WTC11 (cell line): ENCODE measurements at regions not wholly inside any gene's neighbourhood (a gene's known extent, or its start where the extent isn't known, plus 50 kb on each side); places are given as distances from the start of the nearest gene placed in this dataset.
A peak's percentile ranks its signal among the peaks of the same experiment; 100 is the strongest.
"Not testable (repeated sequence)": the region's sequence is repeated elsewhere in the genome, so short reads cannot be mapped to it uniquely, and the experiment has no call there.

Experiments
- ATAC-seq: fragments of 200-7000 bp; cut with Tn5 transposase; 2 replicates; pipeline ENCODE4 v1.10.0; 2021; ENCODE audit warnings: mild to moderate bottlenecking, moderate library complexity
- CTCF ChIA-PET: fragments of 300-600 bp; sonication (Branson Sonifier 250); formaldehyde crosslinking; loops from one replicate; lab custom pipeline; 2021; ENCODE audit warnings: antibody characterized with exemption; lab: Charles Lee
- POLR2A ChIA-PET: fragments of 350-600 bp; sonication (Branson Sonifier 250); formaldehyde crosslinking; loops from one replicate; lab custom pipeline; 2021; ENCODE audit warnings: antibody characterized with exemption; lab: Charles Lee
- DNase-seq: peaks from one replicate; pipeline ENCODE4 v3.0.0; 2021; ENCODE audit warnings: low spot score
- H3K27ac Mint-ChIP-seq: 2 replicates; pipeline ENCODE4 v1.8.0; 2021; ENCODE audit warnings: mixed read lengths
- H3K27me3 Mint-ChIP-seq: 2 replicates; pipeline ENCODE4 v1.8.0; 2021; ENCODE audit warnings: low read depth, mild to moderate bottlenecking, moderate library complexity, mixed read lengths
- H3K36me3 Mint-ChIP-seq: 2 replicates; pipeline ENCODE4 v1.8.0; 2021; ENCODE audit warnings: mixed read lengths
- H3K4me1 Mint-ChIP-seq: 2 replicates; pipeline ENCODE4 v1.8.0; 2022; ENCODE audit warnings: mixed read lengths
- H3K4me3 Mint-ChIP-seq: 2 replicates; pipeline ENCODE4 v1.8.0; 2021; ENCODE audit warnings: mild to moderate bottlenecking, moderate library complexity, mixed read lengths
- H3K9me3 Mint-ChIP-seq: 2 replicates; pipeline ENCODE4 v1.8.0; 2021; ENCODE audit warnings: mixed read lengths
- ATF1 ChIP-seq: sonication (generic); formaldehyde crosslinking; IDR thresholded peaks from 2 replicates; pipeline ENCODE4 v1.8.1; 2023; ENCODE audit warnings: mild to moderate bottlenecking, moderate library complexity, missing genetic modification reagents
- CREM ChIP-seq: sonication (generic); formaldehyde crosslinking; IDR thresholded peaks from 2 replicates; pipeline ENCODE4 v1.8.1; 2022; ENCODE audit warnings: mild to moderate bottlenecking, missing genetic modification reagents, moderate library complexity
- GABPB1 ChIP-seq: sonication (generic); formaldehyde crosslinking; IDR thresholded peaks from 2 replicates; pipeline ENCODE4 v1.8.1; 2023; ENCODE audit warnings: mild to moderate bottlenecking, missing genetic modification reagents
- GRHL2 ChIP-seq: fragments of 250-450 bp; sonication (Bioruptor Pico); IDR thresholded peaks from 2 replicates; pipeline ENCODE4 v1.8.0; 2022; ENCODE audit warnings: mild to moderate bottlenecking, moderate library complexity; ENCODE audit not compliant: insufficient replicate concordance, severe bottlenecking
- NFE2L1 ChIP-seq: sonication (generic); formaldehyde crosslinking; IDR thresholded peaks from 2 replicates; pipeline ENCODE4 v1.8.1; 2023; ENCODE audit warnings: missing genetic modification reagents
- OVOL2 ChIP-seq: fragments of 250-450 bp; sonication (Bioruptor Pico); IDR thresholded peaks from 2 replicates; pipeline ENCODE4 v1.9.0; 2021; ENCODE audit warnings: mild to moderate bottlenecking, borderline replicate concordance
- TCF7 ChIP-seq: sonication (generic); formaldehyde crosslinking; IDR thresholded peaks from 2 replicates; pipeline ENCODE4 v1.8.0; 2022; ENCODE audit warnings: mild to moderate bottlenecking, low read depth, missing genetic modification reagents, moderate library complexity
- ZNF317 ChIP-seq: sonication (generic); formaldehyde crosslinking; IDR thresholded peaks from 2 replicates; pipeline ENCODE4 v1.8.1; 2023; ENCODE audit warnings: low read depth, mild to moderate bottlenecking, moderate library complexity, missing genetic modification reagents, borderline replicate concordance
- ZNF416 ChIP-seq: fragments of 250-450 bp; sonication (Bioruptor Pico); IDR thresholded peaks from 2 replicates; pipeline ENCODE4 v1.9.0; 2021; ENCODE audit warnings: mild to moderate bottlenecking, inconsistent platforms
- ZNF423 ChIP-seq: fragments of 250-450 bp; sonication (Bioruptor Pico); IDR thresholded peaks from 2 replicates; pipeline ENCODE4 v2.1.2; 2022; ENCODE audit warnings: mild to moderate bottlenecking, moderate library complexity
- TF ChIP-seq, protein P1 (sequence below): sonication (generic); formaldehyde crosslinking; IDR thresholded peaks from 2 replicates; pipeline ENCODE4 v1.8.0; 2023; ENCODE audit warnings: missing genetic modification reagents
- TF ChIP-seq, protein P2 (sequence below): sonication (generic); formaldehyde crosslinking; IDR thresholded peaks from 2 replicates; pipeline ENCODE4 v1.8.0; 2022; ENCODE audit warnings: missing genetic modification reagents
- TF ChIP-seq, protein P3 (sequence below): sonication (generic); formaldehyde crosslinking; IDR thresholded peaks from 2 replicates; pipeline ENCODE4 v1.8.0; 2022; ENCODE audit warnings: mild to moderate bottlenecking, missing genetic modification reagents
- TF ChIP-seq, protein P4 (sequence below): sonication (generic); formaldehyde crosslinking; IDR thresholded peaks from 2 replicates; pipeline ENCODE4 v1.8.0; 2023; ENCODE audit warnings: mild to moderate bottlenecking, missing genetic modification reagents

DNA sequence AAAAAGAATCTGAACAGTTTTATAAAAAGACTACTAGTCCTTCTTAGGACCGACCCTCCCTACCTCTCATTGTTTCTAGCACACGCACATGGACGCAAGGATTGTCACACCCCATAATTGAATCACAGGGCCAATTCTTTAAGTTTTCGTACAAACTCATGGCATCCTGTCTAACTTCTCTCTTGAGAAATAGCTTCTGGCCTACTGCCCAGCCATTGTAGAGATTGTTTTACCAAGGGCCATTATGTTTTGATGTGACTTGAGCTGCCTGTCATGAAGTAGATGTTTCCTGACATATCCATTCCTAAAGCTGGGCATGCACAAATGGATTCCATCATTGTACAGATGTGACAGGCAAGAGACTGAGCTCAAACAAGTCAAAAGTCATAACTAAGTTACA lies 1672.1 kb upstream of the C9orf72 start:
- CTCF ChIA-PET = no interaction called here
- Mint-ChIP-seq H3K4me3 (no peak overlapping the region), H3K27me3 (no peaks in the 10 kb centered on the region), H3K36me3 (no peaks in the 10 kb centered on the region), H3K4me1 (no peaks in the 10 kb centered on the region), H3K9me3 (no peaks in the 10 kb centered on the region), H3K27ac (no peak overlapping the region)
- TF ChIP-seq CREM (CRISPR knock-in tag) (no peak), OVOL2 (CRISPR knock-in tag) (no peak)
- TF ChIP-seq, protein P1, sequence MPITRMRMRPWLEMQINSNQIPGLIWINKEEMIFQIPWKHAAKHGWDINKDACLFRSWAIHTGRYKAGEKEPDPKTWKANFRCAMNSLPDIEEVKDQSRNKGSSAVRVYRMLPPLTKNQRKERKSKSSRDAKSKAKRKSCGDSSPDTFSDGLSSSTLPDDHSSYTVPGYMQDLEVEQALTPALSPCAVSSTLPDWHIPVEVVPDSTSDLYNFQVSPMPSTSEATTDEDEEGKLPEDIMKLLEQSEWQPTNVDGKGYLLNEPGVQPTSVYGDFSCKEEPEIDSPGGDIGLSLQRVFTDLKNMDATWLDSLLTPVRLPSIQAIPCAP (CRISPR knock-in tag) = no peak
- TF ChIP-seq, protein P2, sequence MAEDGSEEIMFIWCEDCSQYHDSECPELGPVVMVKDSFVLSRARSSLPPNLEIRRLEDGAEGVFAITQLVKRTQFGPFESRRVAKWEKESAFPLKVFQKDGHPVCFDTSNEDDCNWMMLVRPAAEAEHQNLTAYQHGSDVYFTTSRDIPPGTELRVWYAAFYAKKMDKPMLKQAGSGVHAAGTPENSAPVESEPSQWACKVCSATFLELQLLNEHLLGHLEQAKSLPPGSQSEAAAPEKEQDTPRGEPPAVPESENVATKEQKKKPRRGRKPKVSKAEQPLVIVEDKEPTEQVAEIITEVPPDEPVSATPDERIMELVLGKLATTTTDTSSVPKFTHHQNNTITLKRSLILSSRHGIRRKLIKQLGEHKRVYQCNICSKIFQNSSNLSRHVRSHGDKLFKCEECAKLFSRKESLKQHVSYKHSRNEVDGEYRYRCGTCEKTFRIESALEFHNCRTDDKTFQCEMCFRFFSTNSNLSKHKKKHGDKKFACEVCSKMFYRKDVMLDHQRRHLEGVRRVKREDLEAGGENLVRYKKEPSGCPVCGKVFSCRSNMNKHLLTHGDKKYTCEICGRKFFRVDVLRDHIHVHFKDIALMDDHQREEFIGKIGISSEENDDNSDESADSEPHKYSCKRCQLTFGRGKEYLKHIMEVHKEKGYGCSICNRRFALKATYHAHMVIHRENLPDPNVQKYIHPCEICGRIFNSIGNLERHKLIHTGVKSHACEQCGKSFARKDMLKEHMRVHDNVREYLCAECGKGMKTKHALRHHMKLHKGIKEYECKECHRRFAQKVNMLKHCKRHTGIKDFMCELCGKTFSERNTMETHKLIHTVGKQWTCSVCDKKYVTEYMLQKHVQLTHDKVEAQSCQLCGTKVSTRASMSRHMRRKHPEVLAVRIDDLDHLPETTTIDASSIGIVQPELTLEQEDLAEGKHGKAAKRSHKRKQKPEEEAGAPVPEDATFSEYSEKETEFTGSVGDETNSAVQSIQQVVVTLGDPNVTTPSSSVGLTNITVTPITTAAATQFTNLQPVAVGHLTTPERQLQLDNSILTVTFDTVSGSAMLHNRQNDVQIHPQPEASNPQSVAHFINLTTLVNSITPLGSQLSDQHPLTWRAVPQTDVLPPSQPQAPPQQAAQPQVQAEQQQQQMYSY (CRISPR knock-in tag) = no peak
- DNase-seq (no peak), ATAC-seq (no peak)
- POLR2A ChIA-PET = no interaction called here

DNA sequence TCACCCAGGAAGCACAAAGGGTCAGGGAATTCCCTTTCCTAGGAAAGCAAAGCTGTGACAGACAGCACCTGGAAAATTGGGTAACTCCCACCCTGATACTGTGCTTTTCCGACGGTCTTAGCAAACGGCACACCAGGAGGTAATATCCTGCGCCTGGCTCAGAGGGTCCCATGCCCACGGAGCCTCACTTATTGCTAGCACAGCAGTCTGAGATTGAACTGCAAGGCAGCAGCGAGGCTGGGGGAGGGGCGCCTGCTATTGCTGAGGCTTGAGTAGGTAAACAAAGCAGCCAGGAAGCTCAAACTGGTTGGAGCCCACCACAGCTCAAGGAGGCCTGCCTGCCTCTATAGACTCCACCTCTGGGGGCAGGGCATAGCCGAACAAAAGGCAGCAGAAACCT lies 1697.1 kb upstream of the C9orf72 start:
- Mint-ChIP-seq H3K36me3 (peaks cover 17% of the 10 kb centered on the region), H3K9me3 (peaks cover 27% of the 10 kb centered on the region)
- DNase-seq = peak; percentile 15
- H3K27me3 Mint-ChIP-seq, ATAC-seq, H3K4me1 Mint-ChIP-seq, H3K27ac Mint-ChIP-seq, H3K4me3 Mint-ChIP-seq, POLR2A ChIA-PET, CTCF ChIA-PET: not testable (repeated sequence)

DNA sequence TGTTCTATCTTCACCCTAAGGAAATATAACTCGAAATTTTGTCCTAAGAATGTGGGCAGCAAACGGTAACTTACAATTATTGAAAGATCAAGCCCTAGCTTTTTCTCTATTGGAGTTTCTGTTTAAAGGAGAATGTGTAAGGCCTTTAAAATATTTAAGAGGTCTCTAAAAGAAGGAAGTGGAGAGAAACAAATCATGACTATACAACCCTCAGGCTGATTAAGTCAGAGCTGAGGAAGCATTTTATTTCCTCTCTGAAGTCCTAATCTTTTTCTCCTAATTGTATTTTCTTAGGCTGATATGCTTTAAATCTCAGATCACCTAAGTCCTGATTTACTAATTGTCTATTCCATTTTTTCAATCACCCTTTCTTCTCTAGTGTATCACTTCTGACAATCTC lies 1708.8 kb upstream of the C9orf72 start:
- TF ChIP-seq, protein P3, sequence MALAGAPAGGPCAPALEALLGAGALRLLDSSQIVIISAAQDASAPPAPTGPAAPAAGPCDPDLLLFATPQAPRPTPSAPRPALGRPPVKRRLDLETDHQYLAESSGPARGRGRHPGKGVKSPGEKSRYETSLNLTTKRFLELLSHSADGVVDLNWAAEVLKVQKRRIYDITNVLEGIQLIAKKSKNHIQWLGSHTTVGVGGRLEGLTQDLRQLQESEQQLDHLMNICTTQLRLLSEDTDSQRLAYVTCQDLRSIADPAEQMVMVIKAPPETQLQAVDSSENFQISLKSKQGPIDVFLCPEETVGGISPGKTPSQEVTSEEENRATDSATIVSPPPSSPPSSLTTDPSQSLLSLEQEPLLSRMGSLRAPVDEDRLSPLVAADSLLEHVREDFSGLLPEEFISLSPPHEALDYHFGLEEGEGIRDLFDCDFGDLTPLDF = no peak
- TF ChIP-seq NFE2L1 (CRISPR knock-in tag) = no peak
- no peak for TF ChIP-seq OVOL2 (CRISPR knock-in tag)
- TF ChIP-seq, protein P2 (CRISPR knock-in tag) = no peak
- TF ChIP-seq TCF7 (CRISPR knock-in tag) = no peak
- TF ChIP-seq ATF1 (CRISPR knock-in tag) = no peak
- TF ChIP-seq GRHL2 = no peak
- TF ChIP-seq ZNF416 (CRISPR knock-in tag) = no peak
- TF ChIP-seq ZNF317 (CRISPR knock-in tag) = no peak
- TF ChIP-seq, protein P4, sequence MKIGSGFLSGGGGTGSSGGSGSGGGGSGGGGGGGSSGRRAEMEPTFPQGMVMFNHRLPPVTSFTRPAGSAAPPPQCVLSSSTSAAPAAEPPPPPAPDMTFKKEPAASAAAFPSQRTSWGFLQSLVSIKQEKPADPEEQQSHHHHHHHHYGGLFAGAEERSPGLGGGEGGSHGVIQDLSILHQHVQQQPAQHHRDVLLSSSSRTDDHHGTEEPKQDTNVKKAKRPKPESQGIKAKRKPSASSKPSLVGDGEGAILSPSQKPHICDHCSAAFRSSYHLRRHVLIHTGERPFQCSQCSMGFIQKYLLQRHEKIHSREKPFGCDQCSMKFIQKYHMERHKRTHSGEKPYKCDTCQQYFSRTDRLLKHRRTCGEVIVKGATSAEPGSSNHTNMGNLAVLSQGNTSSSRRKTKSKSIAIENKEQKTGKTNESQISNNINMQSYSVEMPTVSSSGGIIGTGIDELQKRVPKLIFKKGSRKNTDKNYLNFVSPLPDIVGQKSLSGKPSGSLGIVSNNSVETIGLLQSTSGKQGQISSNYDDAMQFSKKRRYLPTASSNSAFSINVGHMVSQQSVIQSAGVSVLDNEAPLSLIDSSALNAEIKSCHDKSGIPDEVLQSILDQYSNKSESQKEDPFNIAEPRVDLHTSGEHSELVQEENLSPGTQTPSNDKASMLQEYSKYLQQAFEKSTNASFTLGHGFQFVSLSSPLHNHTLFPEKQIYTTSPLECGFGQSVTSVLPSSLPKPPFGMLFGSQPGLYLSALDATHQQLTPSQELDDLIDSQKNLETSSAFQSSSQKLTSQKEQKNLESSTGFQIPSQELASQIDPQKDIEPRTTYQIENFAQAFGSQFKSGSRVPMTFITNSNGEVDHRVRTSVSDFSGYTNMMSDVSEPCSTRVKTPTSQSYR (CRISPR knock-in tag) = no peak
- TF ChIP-seq ZNF423 = no peak
- TF ChIP-seq GABPB1 (CRISPR knock-in tag) = no peak
- no peak for ATAC-seq
- CTCF ChIA-PET = no interaction called here

More for the DNA sequence above, 1708.8 kb upstream of the C9orf72 start:
- Mint-ChIP-seq H3K9me3 (no peaks in the 10 kb centered on the region), H3K27me3 (no peaks in the 10 kb centered on the region), H3K4me3 (no peak overlapping the region), H3K4me1 (0 out of 2 replicates have a peak, but pooled peaks cover 3% of the 10 kb centered on the region), H3K27ac (no peak overlapping the region), H3K36me3 (no peaks in the 10 kb centered on the region)
- DNase-seq = no peak
- POLR2A ChIA-PET = no interaction called here
